ENCODE measurements at regions not wholly inside any gene's neighbourhood (a gene's known extent, or its start where the extent isn't known, plus 50 kb on each side); places are given as distances from the start of the nearest gene placed in this dataset.
A peak's percentile ranks its signal among the peaks of the same experiment; 100 is the strongest.

DNA sequence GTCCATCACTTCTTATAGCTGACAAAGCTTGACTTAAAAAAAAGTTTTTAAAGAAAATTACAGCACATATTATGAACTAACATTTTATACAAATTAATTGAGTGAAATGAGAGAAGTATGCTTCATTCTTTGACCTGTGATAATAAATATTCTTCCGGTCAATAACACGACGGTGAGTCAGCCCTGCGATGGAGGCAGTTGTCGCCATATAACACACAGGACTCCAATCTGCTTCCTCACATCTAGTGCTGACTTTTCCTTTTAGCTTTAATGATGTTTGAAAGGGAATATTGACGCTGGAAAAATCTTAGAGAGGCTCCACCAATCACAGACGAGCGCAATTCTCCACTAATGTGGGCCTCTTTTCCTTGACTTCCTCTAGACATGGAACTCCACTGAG is 166.9 kb upstream of the C1orf21 start:
- DNase-seq (no peak), ATAC-seq (no peak)
- no peaks in the 10 kb centered on the region for H3K4me1 Mint-ChIP-seq
- H3K9me3 Mint-ChIP-seq, result no peaks in the 10 kb centered on the region
- peaks cover 7% of the 10 kb centered on the region for H3K27me3 Mint-ChIP-seq
- H3K27ac Mint-ChIP-seq, result no peak overlapping the region
- no peak overlapping the region for H3K4me3 Mint-ChIP-seq
- no peaks in the 10 kb centered on the region for H3K36me3 Mint-ChIP-seq (ENCODE audit: low read depth)

DNA sequence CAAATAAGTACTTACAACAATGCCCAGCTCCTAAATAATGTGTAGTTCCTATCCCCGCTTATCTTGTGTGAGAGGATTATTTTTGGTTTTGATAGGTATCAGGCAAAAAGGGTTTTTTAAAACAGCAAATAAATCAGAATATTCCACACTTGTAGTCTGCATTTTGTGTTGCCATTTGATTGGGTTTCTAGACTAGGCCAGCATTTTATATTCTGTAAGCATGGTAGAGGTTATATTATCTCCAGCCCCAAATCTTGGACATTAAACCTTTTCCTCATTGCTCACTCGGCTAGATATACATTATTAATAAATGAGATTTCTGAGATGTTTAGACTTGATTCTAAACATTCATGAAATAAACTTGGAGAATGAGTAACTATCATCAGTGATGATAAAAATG is 165.7 kb upstream of the C1orf21 start:
- Mint-ChIP-seq H3K27ac (no peak overlapping the region), H3K36me3 (ENCODE audit: low read depth) (no peaks in the 10 kb centered on the region), H3K4me1 (no peaks in the 10 kb centered on the region), H3K4me3 (no peak overlapping the region), H3K27me3 (peaks cover 7% of the 10 kb centered on the region), H3K9me3 (no peaks in the 10 kb centered on the region)
- no peak for DNase-seq
- no peak for ATAC-seq

DNA sequence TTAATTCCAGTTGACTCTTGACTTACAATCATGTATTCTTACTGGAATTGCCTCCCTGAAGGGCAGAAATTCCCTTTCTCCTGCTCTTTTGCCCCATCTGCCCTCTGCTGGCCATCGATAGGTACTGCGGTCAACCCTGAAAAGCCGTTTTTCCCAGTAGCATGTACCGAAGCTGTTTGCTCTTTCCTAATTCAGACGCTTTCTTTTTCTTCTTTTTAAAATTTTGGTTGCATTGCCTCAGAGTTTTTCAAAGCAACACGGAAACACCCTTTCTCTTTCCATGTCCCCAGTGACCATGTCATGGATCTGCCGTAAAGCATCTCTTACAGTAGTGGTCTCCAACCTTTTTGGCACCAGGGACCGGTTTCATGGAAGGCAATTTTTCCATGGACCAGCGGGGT is 164.2 kb upstream of the C1orf21 start:
- no peaks in the 10 kb centered on the region for H3K36me3 Mint-ChIP-seq (ENCODE audit: low read depth)
- no peak for ATAC-seq
- no peaks in the 10 kb centered on the region for H3K9me3 Mint-ChIP-seq
- no peak overlapping the region for H3K27ac Mint-ChIP-seq
- H3K27me3 Mint-ChIP-seq, result peaks cover 4% of the 10 kb centered on the region
- peak; percentile 42 for DNase-seq
- H3K4me3 Mint-ChIP-seq, result no peak overlapping the region
- no peaks in the 10 kb centered on the region for H3K4me1 Mint-ChIP-seq

DNA sequence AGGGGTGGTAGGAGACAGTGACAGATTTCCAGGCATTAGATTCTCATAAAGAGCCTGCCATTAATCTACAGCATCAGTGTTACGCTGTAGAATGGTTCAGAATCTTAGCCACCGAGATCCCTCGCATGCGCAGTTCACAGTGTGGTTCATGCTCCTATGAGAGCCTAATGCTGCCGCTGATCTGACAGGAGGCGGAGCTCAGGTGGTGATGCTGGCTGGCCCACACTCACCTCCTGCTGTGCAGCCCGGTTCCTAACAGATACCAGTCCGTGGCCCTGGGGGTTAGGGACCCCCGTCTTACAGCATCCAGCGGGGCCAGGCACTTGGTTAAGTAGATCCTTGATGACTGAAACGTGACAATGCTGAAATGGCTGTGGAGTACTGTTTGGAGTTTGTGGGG is 163.6 kb upstream of the C1orf21 start:
- H3K4me1 Mint-ChIP-seq, result no peaks in the 10 kb centered on the region
- H3K4me3 Mint-ChIP-seq, result no peak overlapping the region
- H3K27me3 Mint-ChIP-seq, result peaks cover 4% of the 10 kb centered on the region
- H3K36me3 Mint-ChIP-seq (ENCODE audit: low read depth), result no peaks in the 10 kb centered on the region
- no peaks in the 10 kb centered on the region for H3K9me3 Mint-ChIP-seq
- DNase-seq (no peak), ATAC-seq (no peak)
- H3K27ac Mint-ChIP-seq, result no peak overlapping the region

DNA sequence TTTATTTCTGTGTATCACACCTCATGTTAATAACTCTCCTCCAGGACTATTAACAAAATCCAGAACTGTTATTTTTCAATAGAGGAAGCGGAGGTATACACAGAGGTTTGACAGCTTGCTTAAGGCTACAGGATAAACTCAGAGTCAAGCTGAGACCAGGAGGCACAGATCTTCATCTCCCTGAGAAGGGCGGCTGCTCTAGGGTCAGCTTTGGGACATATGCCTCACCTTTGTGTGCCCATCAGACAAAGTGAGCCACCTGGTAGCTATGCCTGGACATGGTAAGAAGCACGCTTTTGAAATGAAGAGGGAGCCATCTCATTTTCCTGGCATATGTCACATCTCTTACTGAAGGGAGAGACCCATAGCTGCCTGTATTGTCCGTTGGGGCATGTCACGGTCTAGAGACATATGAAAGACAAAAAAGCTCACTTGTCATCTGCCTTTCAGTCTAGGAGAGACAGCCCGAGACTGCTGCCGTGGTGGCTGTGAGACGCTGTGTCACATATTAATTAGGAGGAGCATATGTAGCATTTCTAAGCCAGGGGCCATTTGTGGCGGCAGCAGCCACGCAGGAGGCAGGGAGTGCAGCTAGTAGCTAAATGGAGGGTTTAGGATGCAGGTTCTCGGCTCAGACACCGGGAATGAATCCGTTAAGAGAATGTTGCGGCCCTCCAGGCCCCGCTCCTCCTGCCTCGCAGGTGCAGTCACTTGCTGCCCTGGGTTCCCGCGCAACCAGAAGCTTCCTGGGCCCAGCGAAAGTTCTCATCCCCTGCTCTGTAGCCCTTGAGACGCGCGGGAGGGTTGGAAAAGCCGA is 161.3 kb upstream of the C1orf21 start:
- no peaks in the 10 kb centered on the region for H3K4me1 Mint-ChIP-seq
- no peak overlapping the region for H3K4me3 Mint-ChIP-seq
- DNase-seq (no peak), ATAC-seq (no peak)
- H3K27ac Mint-ChIP-seq, result no peak overlapping the region
- H3K27me3 Mint-ChIP-seq, result peaks cover 4% of the 10 kb centered on the region
- H3K36me3 Mint-ChIP-seq (ENCODE audit: low read depth), result no peaks in the 10 kb centered on the region
- H3K9me3 Mint-ChIP-seq, result no peaks in the 10 kb centered on the region

DNA sequence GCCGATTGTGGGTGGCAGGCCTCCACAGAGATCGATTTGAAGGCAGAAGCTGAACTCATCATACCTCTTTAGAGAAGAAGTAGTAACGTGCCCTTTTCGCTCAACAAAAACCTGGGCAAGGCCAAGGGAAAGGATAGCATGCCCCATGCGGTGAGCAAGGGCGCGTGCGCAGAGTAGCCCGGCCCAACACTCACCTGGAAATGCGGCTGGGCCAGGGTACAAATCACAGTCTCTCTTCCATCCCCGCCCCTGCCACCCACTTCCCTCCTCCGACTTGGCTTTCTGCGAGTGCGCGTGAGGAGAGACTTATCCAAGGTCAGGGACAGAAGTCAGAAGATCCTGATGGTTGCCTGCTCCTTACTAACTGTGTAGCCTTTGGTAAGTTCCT is 160.7 kb upstream of the C1orf21 start:
- H3K36me3 Mint-ChIP-seq (ENCODE audit: low read depth), result no peaks in the 10 kb centered on the region
- no peaks in the 10 kb centered on the region for H3K4me1 Mint-ChIP-seq
- ATAC-seq (no peak), DNase-seq (no peak)
- H3K4me3 Mint-ChIP-seq, result no peak overlapping the region
- no peak overlapping the region for H3K27ac Mint-ChIP-seq
- H3K27me3 Mint-ChIP-seq, result peaks cover 4% of the 10 kb centered on the region
- H3K9me3 Mint-ChIP-seq, result no peaks in the 10 kb centered on the region

DNA sequence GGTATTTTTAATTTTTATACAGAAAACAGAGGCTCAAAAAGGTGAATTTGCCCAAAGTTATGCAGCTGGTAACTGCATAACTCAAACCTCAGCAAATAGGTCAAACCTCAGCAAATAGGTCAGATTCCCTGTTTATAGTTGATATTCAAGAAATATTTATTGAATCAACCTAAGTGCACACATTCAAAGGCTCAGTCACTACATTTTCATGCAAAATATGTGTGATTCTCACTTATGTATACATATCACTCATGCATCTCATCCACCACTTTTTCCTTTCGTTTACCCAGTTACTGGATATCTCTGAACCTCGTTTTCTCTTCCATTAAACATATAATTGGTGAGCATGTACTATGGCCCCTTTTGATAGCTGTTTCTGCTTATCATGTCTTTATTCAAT is 158.3 kb upstream of the C1orf21 start:
- no peak for DNase-seq
- H3K36me3 Mint-ChIP-seq (ENCODE audit: low read depth), result no peaks in the 10 kb centered on the region
- H3K27ac Mint-ChIP-seq, result no peak overlapping the region
- H3K4me1 Mint-ChIP-seq, result no peaks in the 10 kb centered on the region
- H3K9me3 Mint-ChIP-seq, result no peaks in the 10 kb centered on the region
- H3K4me3 Mint-ChIP-seq, result no peak overlapping the region
- peaks cover 4% of the 10 kb centered on the region for H3K27me3 Mint-ChIP-seq
- ATAC-seq, result no peak

DNA sequence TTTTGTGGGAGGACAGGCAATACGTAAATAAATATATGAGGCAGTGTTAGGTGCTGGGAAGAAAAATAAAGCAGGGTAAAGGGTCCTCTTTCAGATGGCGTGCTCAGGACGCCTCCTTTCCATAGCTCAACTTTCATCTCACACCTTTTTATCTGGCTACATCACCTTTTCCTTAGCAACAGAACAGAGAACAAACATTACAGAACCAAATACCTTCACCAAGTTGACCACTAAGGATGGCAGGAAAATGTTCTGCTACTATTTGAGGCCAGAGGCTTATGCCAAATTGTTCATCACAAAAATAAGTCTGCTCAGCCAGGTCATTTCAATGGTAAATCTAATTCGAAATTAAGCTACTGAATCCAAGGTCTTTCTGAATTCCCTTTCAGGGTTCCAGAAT is 149.2 kb upstream of the C1orf21 start:
- H3K36me3 Mint-ChIP-seq (ENCODE audit: low read depth), result no peaks in the 10 kb centered on the region
- DNase-seq (no peak), ATAC-seq (no peak)
- peaks cover 5% of the 10 kb centered on the region for H3K27me3 Mint-ChIP-seq
- no peaks in the 10 kb centered on the region for H3K4me1 Mint-ChIP-seq
- H3K9me3 Mint-ChIP-seq, result peaks cover 5% of the 10 kb centered on the region
- H3K4me3 Mint-ChIP-seq, result no peak overlapping the region
- no peak overlapping the region for H3K27ac Mint-ChIP-seq

DNA sequence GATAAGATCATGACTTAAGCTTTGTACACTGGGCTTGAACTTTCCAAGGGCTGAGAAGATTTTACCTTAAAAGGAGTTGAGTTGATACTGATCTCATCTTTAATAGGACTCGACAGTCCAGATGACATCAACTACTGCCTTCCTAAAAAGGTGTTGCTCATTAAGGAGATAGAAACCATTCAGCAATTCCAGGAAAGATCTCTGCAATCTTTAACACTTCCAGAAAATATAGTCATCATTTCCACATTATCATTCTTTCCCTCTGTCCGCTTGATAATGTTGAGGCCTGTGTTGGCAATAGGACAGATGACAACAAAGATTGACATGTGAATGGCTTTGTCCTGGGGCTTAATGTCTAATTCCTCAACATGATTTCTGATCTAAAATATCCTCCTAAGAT is 145.4 kb upstream of the C1orf21 start:
- no peaks in the 10 kb centered on the region for H3K4me1 Mint-ChIP-seq

DNA sequence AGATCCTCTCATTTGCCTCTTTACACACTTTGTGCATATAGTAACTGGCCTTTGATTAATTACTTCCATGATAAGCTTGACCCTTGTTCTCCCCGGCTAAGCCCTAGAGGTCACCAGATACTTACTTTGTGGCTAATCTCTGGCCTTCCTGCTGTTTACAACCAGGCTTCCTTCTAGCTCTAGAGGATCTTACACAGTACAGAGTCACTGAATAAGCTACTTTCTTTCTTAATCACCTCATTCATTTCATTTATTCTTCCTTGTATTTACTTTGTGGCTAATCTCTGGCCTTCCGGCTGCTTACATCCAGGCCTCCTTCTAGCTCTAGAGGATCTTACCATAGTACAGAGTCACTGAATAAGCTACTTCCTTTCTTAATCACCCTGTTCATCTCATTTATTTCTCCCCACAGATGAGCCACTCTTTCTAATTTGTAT is 144.3 kb upstream of the C1orf21 start:
- no peak overlapping the region for H3K4me3 Mint-ChIP-seq
- DNase-seq (no peak), ATAC-seq (no peak)
- peaks cover 4% of the 10 kb centered on the region for H3K9me3 Mint-ChIP-seq
- H3K4me1 Mint-ChIP-seq, result no peaks in the 10 kb centered on the region
- H3K27me3 Mint-ChIP-seq, result peaks cover 14% of the 10 kb centered on the region
- H3K27ac Mint-ChIP-seq, result no peak overlapping the region
- H3K36me3 Mint-ChIP-seq (ENCODE audit: low read depth), result no peaks in the 10 kb centered on the region

More for the DNA sequence above, 145.4 kb upstream of the C1orf21 start:
- H3K27me3 Mint-ChIP-seq, result peaks cover 11% of the 10 kb centered on the region
- ATAC-seq (no peak), DNase-seq (no peak)
- no peak overlapping the region for H3K4me3 Mint-ChIP-seq
- H3K9me3 Mint-ChIP-seq, result peaks cover 4% of the 10 kb centered on the region
- no peak overlapping the region for H3K27ac Mint-ChIP-seq
- H3K36me3 Mint-ChIP-seq (ENCODE audit: low read depth), result no peaks in the 10 kb centered on the region

DNA sequence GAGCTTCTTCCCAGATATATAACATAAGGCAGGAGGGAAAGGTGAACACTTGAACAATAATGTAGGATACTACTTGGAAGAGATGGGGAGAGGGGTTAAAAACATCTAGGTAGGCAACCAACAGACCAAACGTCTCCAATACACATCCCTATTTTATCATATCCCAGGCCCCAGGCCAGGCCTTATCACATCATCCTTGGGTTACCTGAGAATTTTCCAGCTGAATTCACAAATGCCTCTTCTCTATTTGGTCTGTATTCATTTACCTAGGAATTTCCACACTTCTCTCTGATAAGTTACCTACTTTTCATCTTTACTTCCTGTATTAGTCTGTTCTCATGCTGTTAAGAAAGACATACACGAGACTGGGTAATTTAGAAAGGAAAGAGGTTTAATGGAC is 141.9 kb upstream of the C1orf21 start:
- Mint-ChIP-seq H3K36me3 (ENCODE audit: low read depth) (no peaks in the 10 kb centered on the region), H3K27ac (no peak overlapping the region), H3K4me1 (no peaks in the 10 kb centered on the region), H3K27me3 (peaks cover 12% of the 10 kb centered on the region), H3K4me3 (no peak overlapping the region), H3K9me3 (peaks cover 4% of the 10 kb centered on the region)
- DNase-seq, result no peak
- no peak for ATAC-seq

DNA sequence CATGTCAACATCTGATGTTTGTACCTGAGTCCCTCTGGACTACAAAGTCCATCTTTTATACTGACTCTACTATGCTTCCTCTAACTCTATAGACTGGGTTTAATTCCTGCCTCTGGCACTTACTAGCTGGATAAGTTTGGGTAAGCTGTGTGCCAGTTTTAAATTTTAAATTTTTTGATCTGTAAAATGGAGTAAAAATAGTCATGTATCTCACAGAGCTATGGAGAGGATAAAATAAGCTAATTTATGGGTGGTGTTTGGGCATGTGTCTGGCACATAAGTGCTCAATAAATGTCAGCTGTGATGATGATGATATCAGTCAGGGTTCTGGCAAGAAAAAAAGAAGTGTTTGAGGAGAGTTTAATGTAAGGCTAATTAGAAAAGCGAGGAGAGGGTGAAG is 139.2 kb upstream of the C1orf21 start:
- no peak overlapping the region for H3K4me3 Mint-ChIP-seq
- DNase-seq (no peak), ATAC-seq (no peak)
- no peaks in the 10 kb centered on the region for H3K36me3 Mint-ChIP-seq (ENCODE audit: low read depth)
- H3K9me3 Mint-ChIP-seq, result peaks cover 4% of the 10 kb centered on the region
- no peak overlapping the region for H3K27ac Mint-ChIP-seq
- no peaks in the 10 kb centered on the region for H3K4me1 Mint-ChIP-seq
- H3K27me3 Mint-ChIP-seq, result peaks cover 12% of the 10 kb centered on the region

DNA sequence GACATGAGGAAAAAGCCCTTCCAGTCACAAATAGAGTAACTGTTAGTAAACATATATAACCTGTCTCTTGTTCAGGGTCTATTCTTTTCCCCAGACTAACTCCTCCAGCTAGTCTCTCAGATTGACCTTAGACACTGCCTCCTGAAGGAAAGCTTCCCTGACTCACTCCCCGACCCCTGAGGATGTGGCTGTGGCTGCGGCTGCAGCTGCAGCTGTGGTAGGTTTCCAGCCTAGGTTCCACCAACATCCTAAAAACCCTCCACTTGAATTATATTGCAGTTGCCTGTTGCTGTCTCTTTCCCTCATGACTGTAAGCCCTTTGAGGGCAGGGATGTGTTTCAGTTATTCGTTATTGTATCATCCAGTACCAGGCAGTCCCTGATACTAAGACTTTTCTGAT is 132.9 kb upstream of the C1orf21 start:
- no peak for DNase-seq

DNA sequence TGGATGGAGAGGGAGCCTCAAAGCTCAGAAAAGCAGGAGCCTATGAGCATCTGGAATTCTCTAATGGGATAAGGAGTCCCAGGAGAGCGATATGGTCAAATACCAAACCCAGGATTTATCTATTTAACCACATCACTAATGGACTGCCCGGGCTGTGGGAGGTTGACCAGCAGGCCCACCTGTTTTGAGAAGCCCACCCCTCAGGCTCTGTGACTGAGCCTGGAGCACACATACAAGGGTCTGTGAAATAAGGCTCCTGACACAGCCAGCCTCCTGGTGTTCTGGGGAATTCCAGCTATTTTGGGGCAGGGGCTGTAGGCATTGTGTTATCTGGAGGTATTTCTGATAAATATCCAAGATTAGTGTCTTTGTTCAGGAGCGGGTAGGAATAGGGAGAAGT is 132.0 kb upstream of the C1orf21 start:
- Mint-ChIP-seq H3K4me3 (no peak overlapping the region), H3K9me3 (no peaks in the 10 kb centered on the region), H3K36me3 (ENCODE audit: low read depth) (no peaks in the 10 kb centered on the region), H3K27ac (no peak overlapping the region), H3K4me1 (no peaks in the 10 kb centered on the region), H3K27me3 (peaks cover 7% of the 10 kb centered on the region)
- DNase-seq, result no peak
- ATAC-seq, result no peak

More for the DNA sequence above, 132.9 kb upstream of the C1orf21 start:
- no peak overlapping the region for H3K4me3 Mint-ChIP-seq
- no peaks in the 10 kb centered on the region for H3K36me3 Mint-ChIP-seq (ENCODE audit: low read depth)
- no peak overlapping the region for H3K27ac Mint-ChIP-seq
- no peaks in the 10 kb centered on the region for H3K9me3 Mint-ChIP-seq
- ATAC-seq, result no peak
- H3K4me1 Mint-ChIP-seq, result no peaks in the 10 kb centered on the region
- H3K27me3 Mint-ChIP-seq, result peaks cover 7% of the 10 kb centered on the region

DNA sequence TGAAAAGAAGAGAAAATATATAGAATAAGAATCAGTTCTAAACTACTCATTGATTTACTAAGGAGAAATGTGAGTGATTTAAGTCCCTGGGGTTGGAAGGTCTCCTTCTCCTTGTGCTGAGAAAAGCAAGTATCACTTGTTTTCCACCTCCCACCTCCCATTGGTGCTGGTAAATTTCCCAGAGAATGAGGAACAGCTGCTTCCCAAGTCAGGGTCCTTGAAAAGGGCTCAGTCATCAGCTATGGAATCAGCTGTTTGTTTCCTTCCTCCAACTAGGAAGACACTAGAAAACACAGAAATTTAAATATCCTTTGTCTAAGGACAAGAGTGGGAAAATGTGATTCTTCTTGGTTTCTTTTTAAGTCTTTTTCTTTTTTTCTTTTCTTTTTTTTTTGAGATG is 131.3 kb upstream of the C1orf21 start:
- Mint-ChIP-seq H3K27ac (no peak overlapping the region), H3K27me3 (peaks cover 10% of the 10 kb centered on the region), H3K36me3 (ENCODE audit: low read depth) (no peaks in the 10 kb centered on the region), H3K4me1 (no peaks in the 10 kb centered on the region), H3K9me3 (no peaks in the 10 kb centered on the region), H3K4me3 (no peak overlapping the region)
- DNase-seq (no peak), ATAC-seq (no peak)

DNA sequence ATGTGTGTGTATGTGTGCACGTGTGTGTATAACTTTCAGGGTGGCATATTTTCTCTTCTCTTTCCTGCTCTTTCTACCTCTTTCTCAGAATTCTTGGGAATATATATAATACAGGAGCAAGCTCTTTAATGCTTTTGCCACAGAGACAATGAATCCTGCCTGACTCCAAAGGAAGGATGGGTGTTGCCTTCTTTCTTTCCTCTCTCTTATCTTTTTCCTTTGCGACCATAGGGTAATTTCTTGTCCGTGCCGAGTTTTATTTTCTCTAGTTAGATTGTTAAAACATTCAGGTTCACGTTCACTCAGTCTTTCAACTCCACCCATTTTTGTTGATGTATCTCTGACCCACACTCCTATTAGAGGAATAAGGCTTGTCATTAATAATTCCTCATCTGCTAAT is 129.0 kb upstream of the C1orf21 start:
- Mint-ChIP-seq H3K4me1 (no peaks in the 10 kb centered on the region), H3K27ac (no peak overlapping the region), H3K4me3 (no peak overlapping the region), H3K27me3 (peaks cover 7% of the 10 kb centered on the region), H3K9me3 (no peaks in the 10 kb centered on the region), H3K36me3 (ENCODE audit: low read depth) (no peaks in the 10 kb centered on the region)
- DNase-seq (no peak), ATAC-seq (no peak)
